CD14-positive monocyte (primary cell): ENCODE measurements at regions not wholly inside any gene's neighbourhood (a gene's known extent, or its start where the extent isn't known, plus 50 kb on each side); places are given as distances from the start of the nearest gene placed in this dataset.

ENCODE experiments used
- DNase-seq, 3 donors: peaks; one replicate each; pipeline ENCODE4 v3.0.0-alpha.2; 2011 to 2022
- H2AFZ ChIP-seq: 2 replicates; pipeline ENCODE4 v1.6.0; 2012; ENCODE audit warnings: mild to moderate bottlenecking, low read depth, low read length, inconsistent platforms; ENCODE audit not compliant: insufficient read depth, poor library complexity, severe bottlenecking
- H3K27ac ChIP-seq, 2 donors: 1 replicate in 1 of 2; 2 replicates in 1 of 2; pipeline ENCODE4 v1.5.1; 2012 to 2013; ENCODE audit warnings: low read length in 2 of 2, control low read depth in 1 of 2, inconsistent platforms in 1 of 2, low read depth in 1 of 2, mild to moderate bottlenecking in 1 of 2
- H3K27me3 ChIP-seq, 2 donors: one replicate each; pipeline versions ENCODE4 v1.6.0 to v1.6.1; 2011 to 2013; ENCODE audit warnings: low read length in 2 of 2; ENCODE audit not compliant: control insufficient read depth in 2 of 2, insufficient read depth in 2 of 2
- H3K36me3 ChIP-seq, 2 donors: replicated peaks in 1 of 2; 1 replicate in 1 of 2; 2 replicates in 1 of 2; pipeline versions ENCODE4 v1.5.1 to v1.6.1; 2012 to 2013; ENCODE audit warnings: low read length in 2 of 2, control low read depth in 1 of 2, inconsistent platforms in 1 of 2, mild to moderate bottlenecking in 1 of 2; ENCODE audit not compliant: insufficient read depth in 2 of 2, control insufficient read depth in 1 of 2
- H3K4me1 ChIP-seq, 2 donors: 1 replicate in 1 of 2; 2 replicates in 1 of 2; pipeline versions ENCODE4 v1.5.1 to v1.6.1; 2012 to 2013; ENCODE audit warnings: low read length in 2 of 2, control low read depth in 1 of 2, inconsistent platforms in 1 of 2, mild to moderate bottlenecking in 1 of 2, moderate library complexity in 1 of 2; ENCODE audit not compliant: insufficient read depth in 2 of 2, control insufficient read depth in 1 of 2
- H3K4me2 ChIP-seq: replicated peaks from 2 replicates; pipeline ENCODE3; 2012; ENCODE audit warnings: low read length, moderate library complexity, mild to moderate bottlenecking; ENCODE audit not compliant: poor library complexity, severe bottlenecking; ENCODE audit errors: extremely low read depth
- H3K4me3 ChIP-seq, 3 experiments: fragments of 200-600 bp in 1 of 3; sonication (generic) in 1 of 3; replicated peaks in 1 of 3; 1 replicate in 2 of 3; 2 replicates in 1 of 3; pipeline ENCODE4 v1.5.1; 2011 to 2013; ENCODE audit warnings: low read length in 3 of 3, mild to moderate bottlenecking in 3 of 3, control low read depth in 2 of 3, low read depth in 2 of 3, inconsistent platforms in 1 of 3, moderate library complexity in 1 of 3
- H3K79me2 ChIP-seq: 2 replicates; pipeline ENCODE4 v1.6.0; 2012; ENCODE audit warnings: mild to moderate bottlenecking, control low read depth, inconsistent platforms, low read length, moderate library complexity; ENCODE audit not compliant: insufficient read depth
- H3K9ac ChIP-seq: 2 replicates; pipeline ENCODE4 v1.6.0; 2017; ENCODE audit warnings: low read length, mild to moderate bottlenecking; ENCODE audit not compliant: insufficient read depth, poor library complexity, severe bottlenecking
- H3K9me3 ChIP-seq, 2 donors: replicated peaks in 1 of 2; 1 replicate in 1 of 2; 2 replicates in 1 of 2; pipeline versions ENCODE4 v1.5.1 to v1.6.1; 2012 to 2013; ENCODE audit warnings: low read length in 2 of 2, control low read depth in 1 of 2; ENCODE audit not compliant: control insufficient read depth in 1 of 2, insufficient read depth in 1 of 2
- H4K20me1 ChIP-seq: 2 replicates; pipeline ENCODE4 v1.6.0; 2012; ENCODE audit warnings: mild to moderate bottlenecking, low read length, control low read depth, moderate library complexity; ENCODE audit not compliant: insufficient read depth
- H3K27ac Mint-ChIP-seq, 7 donors: one replicate each; pipeline ENCODE4 v1.8.0; 2020; ENCODE audit warnings: mild to moderate bottlenecking in 7 of 7, mixed read lengths in 7 of 7, moderate library complexity in 6 of 7, inconsistent platforms in 2 of 7
- H3K27me3 Mint-ChIP-seq, 3 donors: one replicate each; pipeline ENCODE4 v1.8.0; 2021 to 2022; ENCODE audit warnings: low read depth in 3 of 3, mild to moderate bottlenecking in 3 of 3, mixed read lengths in 3 of 3, moderate library complexity in 3 of 3, inconsistent platforms in 1 of 3
- H3K36me3 Mint-ChIP-seq, 2 donors: one replicate each; pipeline ENCODE4 v1.8.0; 2020; ENCODE audit warnings: mixed read lengths in 2 of 2, inconsistent platforms in 1 of 2, mild to moderate bottlenecking in 1 of 2
- H3K4me1 Mint-ChIP-seq: one replicate; pipeline ENCODE4 v1.8.0; 2020; ENCODE audit warnings: mild to moderate bottlenecking, mixed read lengths
- H3K4me3 Mint-ChIP-seq, 2 donors: one replicate each; pipeline ENCODE4 v1.8.0; 2020; ENCODE audit warnings: mild to moderate bottlenecking in 2 of 2, mixed read lengths in 2 of 2, moderate library complexity in 1 of 2
- H3K9me3 Mint-ChIP-seq, 7 donors: one replicate each; pipeline ENCODE4 v1.8.0; 2020 to 2022; ENCODE audit warnings: mixed read lengths in 7 of 7, mild to moderate bottlenecking in 6 of 7, moderate library complexity in 6 of 7, inconsistent platforms in 2 of 7
- WGBS: methylation state at CpG from one replicate; pipeline ENCODE4 v1.1.5; 2013; ENCODE audit warnings: missing lambda C conversion rate; ENCODE audit not compliant: insufficient coverage; 5-methylcytosine and 5-hydroxymethylcytosine counted together
- intact Hi-C, 2 donors: fragments of 100-400 bp; cut with micrococcal nuclease; formaldehyde crosslinking; loops; one replicate each; pipeline versions ENCODE4 v1.15.0 to v1.15.1; 2023
- TF ChIP-seq, protein P1 (sequence below): fragments of 200-600 bp; IDR thresholded peaks from one replicate; pipeline ENCODE4 v1.8.0; 2022; ENCODE audit warnings: antibody characterized with exemption, mild to moderate bottlenecking

DNA sequence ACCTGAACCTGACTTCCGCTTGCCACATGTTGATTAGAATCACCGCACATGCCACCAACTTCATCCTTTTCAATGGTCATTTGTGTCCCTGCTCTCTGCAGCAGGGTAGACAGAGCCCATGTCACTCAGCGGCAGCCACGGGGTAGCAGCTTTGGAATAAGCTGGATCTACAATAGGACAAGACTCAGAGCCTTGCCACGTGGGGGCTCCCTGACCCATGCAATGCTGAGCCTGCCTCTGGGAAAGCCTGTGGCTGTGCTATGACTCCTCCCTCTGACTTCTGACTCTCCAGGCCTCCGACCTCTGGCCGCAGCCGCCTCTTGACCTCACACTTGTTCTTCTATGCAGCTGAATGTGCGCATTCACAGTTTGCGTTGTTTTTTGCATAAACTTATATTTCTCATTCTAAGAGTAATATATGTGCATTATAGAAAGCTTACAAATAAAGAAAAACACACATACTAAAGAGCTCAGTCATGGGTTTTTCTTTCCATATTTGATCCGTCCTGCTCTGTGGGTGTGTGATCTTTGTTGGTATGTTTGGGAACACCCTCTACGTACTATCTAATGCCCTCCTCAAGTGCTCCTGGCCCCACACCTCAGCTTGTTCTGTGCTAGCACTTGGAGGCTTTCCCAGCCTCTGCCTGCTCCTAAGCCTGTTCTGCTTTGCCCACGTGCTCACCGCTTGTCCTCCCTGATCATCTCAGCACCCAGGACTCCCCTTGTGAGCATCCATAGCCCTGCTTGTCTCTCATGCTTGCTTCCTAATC is 198.0 kb upstream of the MKI67 start:
- H3K9ac ChIP-seq: no peak overlapping the region
- H3K36me3 ChIP-seq: no peaks in the 10 kb centered on the region
- no peak overlapping the region for H3K4me3 Mint-ChIP-seq
- no peak for DNase-seq
- TF ChIP-seq, protein P1, sequence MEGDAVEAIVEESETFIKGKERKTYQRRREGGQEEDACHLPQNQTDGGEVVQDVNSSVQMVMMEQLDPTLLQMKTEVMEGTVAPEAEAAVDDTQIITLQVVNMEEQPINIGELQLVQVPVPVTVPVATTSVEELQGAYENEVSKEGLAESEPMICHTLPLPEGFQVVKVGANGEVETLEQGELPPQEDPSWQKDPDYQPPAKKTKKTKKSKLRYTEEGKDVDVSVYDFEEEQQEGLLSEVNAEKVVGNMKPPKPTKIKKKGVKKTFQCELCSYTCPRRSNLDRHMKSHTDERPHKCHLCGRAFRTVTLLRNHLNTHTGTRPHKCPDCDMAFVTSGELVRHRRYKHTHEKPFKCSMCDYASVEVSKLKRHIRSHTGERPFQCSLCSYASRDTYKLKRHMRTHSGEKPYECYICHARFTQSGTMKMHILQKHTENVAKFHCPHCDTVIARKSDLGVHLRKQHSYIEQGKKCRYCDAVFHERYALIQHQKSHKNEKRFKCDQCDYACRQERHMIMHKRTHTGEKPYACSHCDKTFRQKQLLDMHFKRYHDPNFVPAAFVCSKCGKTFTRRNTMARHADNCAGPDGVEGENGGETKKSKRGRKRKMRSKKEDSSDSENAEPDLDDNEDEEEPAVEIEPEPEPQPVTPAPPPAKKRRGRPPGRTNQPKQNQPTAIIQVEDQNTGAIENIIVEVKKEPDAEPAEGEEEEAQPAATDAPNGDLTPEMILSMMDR: no peak
- 65% methylated on average over 7 of the region's 14 CpGs for WGBS
- intact Hi-C loops: no loop called here
- H4K20me1 ChIP-seq: no peaks in the 10 kb centered on the region
- no peaks in the 10 kb centered on the region for H3K4me1 Mint-ChIP-seq
- H3K27ac ChIP-seq: no peak overlapping the region
- H3K27me3 Mint-ChIP-seq: peaks cover 3 to 5% (median 4%) of the 10 kb centered on the region in 3 donors
- H3K9me3 Mint-ChIP-seq: peaks cover 0 to 10% (median 5%) of the 10 kb centered on the region in 7 donors
- no peak overlapping the region for H3K4me2 ChIP-seq
- H3K27ac Mint-ChIP-seq: no peak overlapping the region
- no peak overlapping the region for H3K4me3 ChIP-seq
- peaks cover 0 to 9% of the 10 kb centered on the region in 2 donors for H3K9me3 ChIP-seq
- peaks cover 0 to 2% of the 10 kb centered on the region in 2 donors for H3K27me3 ChIP-seq
- H3K4me1 ChIP-seq: no peaks in the 10 kb centered on the region
- H2AFZ ChIP-seq: no peak overlapping the region
- H3K79me2 ChIP-seq: no peaks in the 10 kb centered on the region
- no peaks in the 10 kb centered on the region for H3K36me3 Mint-ChIP-seq

DNA sequence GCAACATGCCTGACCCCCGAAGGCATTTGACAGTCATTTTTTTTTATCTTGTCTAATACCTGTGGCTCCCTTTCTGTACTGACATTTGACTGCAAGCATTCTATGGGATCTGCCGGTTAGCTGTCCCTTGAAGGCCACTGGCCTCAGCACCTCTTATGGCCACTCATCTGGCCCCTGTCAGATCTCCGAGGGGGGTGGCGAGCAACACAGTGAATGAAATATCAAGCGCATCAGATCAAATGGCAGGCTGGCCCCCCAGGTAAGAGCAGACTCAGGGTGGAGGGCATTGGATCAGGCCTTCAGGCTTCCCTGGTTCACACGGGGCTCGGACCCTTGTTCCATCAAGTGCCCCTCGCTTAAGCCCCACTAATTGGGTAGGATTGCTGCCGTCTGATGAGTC is 199.6 kb upstream of the MKI67 start:
- H3K4me1 Mint-ChIP-seq: no peaks in the 10 kb centered on the region
- H3K4me2 ChIP-seq: no peak overlapping the region
- H3K36me3 Mint-ChIP-seq: no peaks in the 10 kb centered on the region
- no peak overlapping the region for H3K4me3 Mint-ChIP-seq
- H3K9me3 Mint-ChIP-seq: peaks cover 0 to 6% (median 4%) of the 10 kb centered on the region in 7 donors
- no peak for DNase-seq
- H3K9me3 ChIP-seq: peaks cover 0 to 9% of the 10 kb centered on the region in 2 donors
- TF ChIP-seq, protein P1: no peak
- no peak overlapping the region for H2AFZ ChIP-seq
- peaks cover 0 to 2% of the 10 kb centered on the region in 2 donors for H3K27me3 ChIP-seq
- no peaks in the 10 kb centered on the region for H3K4me1 ChIP-seq
- H3K79me2 ChIP-seq: no peaks in the 10 kb centered on the region
- no peak overlapping the region for H3K27ac ChIP-seq
- no peaks in the 10 kb centered on the region for H3K36me3 ChIP-seq
- no peak overlapping the region for H3K27ac Mint-ChIP-seq
- 94% methylated on average over 9 of the region's 9 CpGs for WGBS
- no peaks in the 10 kb centered on the region for H4K20me1 ChIP-seq
- no peak overlapping the region for H3K9ac ChIP-seq
- intact Hi-C loops: no loop called here
- H3K27me3 Mint-ChIP-seq: peaks cover 3 to 6% (median 4%) of the 10 kb centered on the region in 3 donors
- H3K4me3 ChIP-seq: no peak overlapping the region
